ENCODE measurements at regions not wholly inside any gene's neighbourhood (a gene's known extent, or its start where the extent isn't known, plus 50 kb on each side); places are given as distances from the start of the nearest gene placed in this dataset.

DNA sequence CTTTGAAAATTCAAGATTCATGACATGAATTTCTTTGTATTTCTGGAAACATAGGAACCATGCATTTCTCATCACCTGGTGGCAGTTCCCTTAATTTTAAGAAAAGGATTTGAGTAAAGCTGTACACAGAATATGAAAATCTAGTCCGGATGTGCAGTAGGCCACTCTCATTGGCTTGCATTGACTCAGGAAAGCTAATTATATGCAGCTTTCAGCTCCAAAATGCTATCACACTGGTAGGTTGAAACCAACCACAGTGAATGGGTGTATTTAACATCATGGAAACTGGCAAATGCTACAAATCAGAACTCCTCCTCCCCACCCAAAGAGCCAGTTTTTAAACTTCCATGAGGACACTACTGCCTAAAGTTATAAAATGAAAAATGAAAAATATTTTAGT is 161.6 kb upstream of the FBXL17 start:
- BruUV-seq (replicated peaks) = no TSS peak
- intact Hi-C loops (cut with micrococcal nuclease) = no loop called here
- FAIRE-seq = no peak

More for the DNA sequence above, 161.6 kb upstream of the FBXL17 start:
- H3K9me1 ChIP-seq (replicated peaks; ENCODE audit: control insufficient read depth, extremely low read depth, insufficient read depth, low read length) = no peaks in the 10 kb centered on the region
- no peak overlapping the region for H3K4me3 ChIP-seq (replicated peaks in 1 of 3; ENCODE audit: insufficient read depth in 1 of 3, low read depth in 1 of 3, low read length in 3 of 3)
- H4K20me1 ChIP-seq (replicated peaks; ENCODE audit: control insufficient read depth, extremely low read depth, insufficient read depth, low read length) = no peaks in the 10 kb centered on the region
- H3K4me2 ChIP-seq (ENCODE audit: insufficient read depth, low read length) = no peak overlapping the region
- dilution Hi-C loops (cut with MboI; ENCODE audit: extremely low pct_ligation_motif_present, low sequenced_read_pairs) = no loop called here
- H3K4me1 ChIP-seq (ENCODE audit: control insufficient read depth, extremely low read depth, insufficient read depth, low read length) = no peaks in the 10 kb centered on the region
- H3K9ac ChIP-seq (replicated peaks; ENCODE audit: extremely low read depth, insufficient read depth, low read length) = no peak overlapping the region
- CTCF ChIA-PET = no interaction called here
- DNase-seq (ENCODE audit: low read depth, low spot score) = no peak
- no peaks in the 10 kb centered on the region for H3K27me3 ChIP-seq (ENCODE audit: control insufficient read depth in 2 of 2, insufficient read depth in 2 of 2, low read length in 2 of 2)
- TF ChIP-seq JUN (IDR thresholded peaks at IDR 0.05; ENCODE audit: borderline replicate concordance, insufficient read depth, insufficient read length, low read depth) (no peak), FOS (IDR thresholded peaks at IDR 0.05; ENCODE audit: borderline replicate concordance, insufficient read depth, low read length) (no peak), GATA2 (IDR thresholded peaks at IDR 0.05; ENCODE audit: insufficient read depth, insufficient read length, low read depth, low read length) (no peak), MYC (IDR thresholded peaks at IDR 0.05; ENCODE audit: low read depth, low read length) (no peak), POLR2A (IDR thresholded peaks at IDR 0.05; ENCODE audit: low read depth, low read length) (no peak), EZH2 (IDR thresholded peaks at IDR 0.05; ENCODE audit: borderline replicate concordance, low read depth, low read length, severe bottlenecking) (no peak), POLR2AphosphoS5 (IDR thresholded peaks at IDR 0.05; ENCODE audit: insufficient read depth, low read depth, low read length) (no peak)
- TF ChIP-seq, protein P1, sequence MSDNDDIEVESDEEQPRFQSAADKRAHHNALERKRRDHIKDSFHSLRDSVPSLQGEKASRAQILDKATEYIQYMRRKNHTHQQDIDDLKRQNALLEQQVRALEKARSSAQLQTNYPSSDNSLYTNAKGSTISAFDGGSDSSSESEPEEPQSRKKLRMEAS (IDR thresholded peaks at IDR 0.05; ENCODE audit: insufficient read depth, insufficient read length) = no peak
- TF ChIP-seq, protein P2, sequence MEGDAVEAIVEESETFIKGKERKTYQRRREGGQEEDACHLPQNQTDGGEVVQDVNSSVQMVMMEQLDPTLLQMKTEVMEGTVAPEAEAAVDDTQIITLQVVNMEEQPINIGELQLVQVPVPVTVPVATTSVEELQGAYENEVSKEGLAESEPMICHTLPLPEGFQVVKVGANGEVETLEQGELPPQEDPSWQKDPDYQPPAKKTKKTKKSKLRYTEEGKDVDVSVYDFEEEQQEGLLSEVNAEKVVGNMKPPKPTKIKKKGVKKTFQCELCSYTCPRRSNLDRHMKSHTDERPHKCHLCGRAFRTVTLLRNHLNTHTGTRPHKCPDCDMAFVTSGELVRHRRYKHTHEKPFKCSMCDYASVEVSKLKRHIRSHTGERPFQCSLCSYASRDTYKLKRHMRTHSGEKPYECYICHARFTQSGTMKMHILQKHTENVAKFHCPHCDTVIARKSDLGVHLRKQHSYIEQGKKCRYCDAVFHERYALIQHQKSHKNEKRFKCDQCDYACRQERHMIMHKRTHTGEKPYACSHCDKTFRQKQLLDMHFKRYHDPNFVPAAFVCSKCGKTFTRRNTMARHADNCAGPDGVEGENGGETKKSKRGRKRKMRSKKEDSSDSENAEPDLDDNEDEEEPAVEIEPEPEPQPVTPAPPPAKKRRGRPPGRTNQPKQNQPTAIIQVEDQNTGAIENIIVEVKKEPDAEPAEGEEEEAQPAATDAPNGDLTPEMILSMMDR (IDR thresholded peaks at IDR 0.05; ENCODE audit: extremely low read depth in 1 of 2, insufficient read depth in 1 of 2, low read depth in 1 of 2, low read length in 2 of 2) = no peak
- no peak overlapping the region for H2AFZ ChIP-seq (ENCODE audit: low read depth, low read length)
- no peaks in the 10 kb centered on the region for H3K9me3 ChIP-seq (replicated peaks; ENCODE audit: control insufficient read depth, insufficient read depth, low read length)
- no peaks in the 10 kb centered on the region for H3K36me3 ChIP-seq (ENCODE audit: control insufficient read depth in 2 of 2, extremely low read depth in 1 of 2, insufficient read depth in 2 of 2, low read length in 2 of 2)
- POLR2A ChIA-PET = no interaction called here
- no peak overlapping the region for H3K27ac ChIP-seq (ENCODE audit: insufficient read depth, low read depth, low read length)
- no peaks in the 10 kb centered on the region for H3K79me2 ChIP-seq (ENCODE audit: control insufficient read depth, insufficient read depth, low read length)

Measured in endothelial cell of umbilical vein (primary cell).